ENCODE measurements at regions not wholly inside any gene's neighbourhood (a gene's known extent, or its start where the extent isn't known, plus 50 kb on each side); places are given as distances from the start of the nearest gene placed in this dataset.

DNA sequence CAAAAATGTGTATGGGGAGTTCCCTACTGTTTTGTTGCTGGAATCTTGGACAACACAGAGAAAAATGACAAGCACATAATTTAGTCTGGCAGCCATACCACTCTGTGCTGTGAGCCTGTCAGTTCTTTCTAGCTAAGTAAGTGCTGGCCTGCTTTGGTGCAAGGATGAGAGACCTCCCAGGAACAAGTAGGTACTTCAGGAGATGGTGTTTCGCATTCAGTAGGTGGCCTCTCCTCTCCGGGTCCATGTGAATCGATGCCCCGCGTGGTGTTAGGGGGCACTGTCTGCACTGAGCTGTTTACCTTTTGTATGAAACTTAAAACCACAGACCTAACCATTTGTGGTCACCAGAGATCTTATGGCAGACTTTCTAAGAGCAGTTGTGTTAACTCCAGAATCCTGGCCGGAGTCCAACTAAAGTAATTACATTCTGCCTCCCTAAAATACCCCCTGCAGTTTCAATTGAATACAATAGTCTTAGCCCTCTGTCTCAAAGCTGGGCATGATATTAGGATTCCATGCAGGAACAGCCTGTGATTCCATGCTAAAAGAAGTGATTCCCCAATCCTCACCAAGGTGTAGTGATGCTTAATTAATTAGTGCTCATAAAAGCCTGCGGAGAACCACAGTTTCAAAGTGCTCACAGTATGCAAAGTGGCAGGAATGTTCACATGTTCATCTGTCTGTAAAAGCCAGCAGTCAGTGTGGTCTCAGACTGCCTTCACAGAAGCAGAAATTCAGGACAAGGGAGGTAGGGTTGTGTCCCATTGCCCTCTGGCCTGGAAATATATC, 64.2 kb downstream of the LLPH start:
- FAIRE-seq (no peak), DNase-seq (ENCODE audit: insufficient read length, low spot score) (no peak)
- TF ChIP-seq, protein P1, sequence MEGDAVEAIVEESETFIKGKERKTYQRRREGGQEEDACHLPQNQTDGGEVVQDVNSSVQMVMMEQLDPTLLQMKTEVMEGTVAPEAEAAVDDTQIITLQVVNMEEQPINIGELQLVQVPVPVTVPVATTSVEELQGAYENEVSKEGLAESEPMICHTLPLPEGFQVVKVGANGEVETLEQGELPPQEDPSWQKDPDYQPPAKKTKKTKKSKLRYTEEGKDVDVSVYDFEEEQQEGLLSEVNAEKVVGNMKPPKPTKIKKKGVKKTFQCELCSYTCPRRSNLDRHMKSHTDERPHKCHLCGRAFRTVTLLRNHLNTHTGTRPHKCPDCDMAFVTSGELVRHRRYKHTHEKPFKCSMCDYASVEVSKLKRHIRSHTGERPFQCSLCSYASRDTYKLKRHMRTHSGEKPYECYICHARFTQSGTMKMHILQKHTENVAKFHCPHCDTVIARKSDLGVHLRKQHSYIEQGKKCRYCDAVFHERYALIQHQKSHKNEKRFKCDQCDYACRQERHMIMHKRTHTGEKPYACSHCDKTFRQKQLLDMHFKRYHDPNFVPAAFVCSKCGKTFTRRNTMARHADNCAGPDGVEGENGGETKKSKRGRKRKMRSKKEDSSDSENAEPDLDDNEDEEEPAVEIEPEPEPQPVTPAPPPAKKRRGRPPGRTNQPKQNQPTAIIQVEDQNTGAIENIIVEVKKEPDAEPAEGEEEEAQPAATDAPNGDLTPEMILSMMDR (IDR thresholded peaks at IDR 0.05; ENCODE audit: insufficient read depth, missing control alignments) = no peak

DNA sequence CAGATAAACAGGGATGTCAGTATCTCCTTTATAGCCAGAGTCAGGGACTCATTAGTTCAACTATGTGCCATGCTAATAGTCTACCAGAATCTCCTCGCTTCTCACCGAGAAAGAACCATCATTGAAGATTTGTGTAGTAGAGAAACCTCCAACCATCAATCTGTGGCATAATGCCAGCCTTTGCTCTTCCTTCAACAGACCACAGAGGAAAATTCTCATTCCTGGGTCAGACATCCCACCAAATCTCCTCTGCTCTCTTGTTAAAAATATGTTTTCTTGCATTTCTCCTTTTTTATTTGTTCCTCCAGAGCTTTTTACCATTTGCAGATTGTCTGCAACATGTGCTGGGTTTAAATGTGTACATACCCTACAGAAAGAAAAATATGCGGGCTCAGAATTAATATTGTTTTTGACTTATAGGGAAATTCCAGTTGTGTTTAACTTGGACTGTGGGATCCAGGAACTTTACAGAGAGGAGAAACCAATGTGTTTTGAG, 64.9 kb downstream of the LLPH start:
- FAIRE-seq (no peak), DNase-seq (ENCODE audit: insufficient read length, low spot score) (no peak)
- TF ChIP-seq, protein P1 (IDR thresholded peaks at IDR 0.05; ENCODE audit: insufficient read depth, missing control alignments) = no peak

DNA sequence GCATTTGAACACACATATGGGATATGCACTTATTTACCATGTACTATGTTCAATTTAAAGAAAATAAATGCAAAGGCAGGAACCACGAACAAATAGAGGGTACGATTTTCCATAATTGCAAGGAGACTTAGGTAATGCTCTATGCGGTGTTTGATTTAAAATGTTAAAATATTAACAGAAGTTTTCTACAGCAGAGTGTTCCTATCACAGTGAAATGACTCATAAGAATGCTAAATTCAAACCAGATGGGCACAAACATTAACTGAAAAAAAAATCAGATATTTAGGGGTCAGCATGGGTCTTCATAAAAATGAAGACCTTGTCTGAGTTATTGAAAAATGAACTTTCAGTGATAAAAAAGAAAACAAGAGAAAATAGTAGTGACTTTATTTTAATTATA, 65.4 kb downstream of the LLPH start:
- FAIRE-seq (no peak), DNase-seq (ENCODE audit: insufficient read length, low spot score) (no peak)
- TF ChIP-seq, protein P1 (IDR thresholded peaks at IDR 0.05; ENCODE audit: insufficient read depth, missing control alignments) = no peak

DNA sequence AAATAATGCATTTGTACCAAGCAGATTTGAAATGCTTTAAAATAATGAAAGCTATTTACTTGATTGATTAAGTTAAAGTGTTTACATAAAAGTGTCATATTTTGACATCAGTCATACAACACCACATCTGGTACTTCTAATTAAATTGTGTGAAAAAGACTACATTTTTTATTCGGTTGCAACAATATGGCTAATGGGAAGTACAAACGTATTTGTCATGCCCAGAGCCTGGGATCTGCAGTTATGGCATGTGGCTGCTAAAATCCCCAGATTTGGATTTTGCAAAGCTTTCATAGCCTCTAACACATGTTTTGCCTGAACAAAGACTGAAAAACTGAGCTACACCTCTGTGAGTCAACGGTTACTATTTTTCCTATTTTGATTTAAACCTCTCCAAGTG, 66.6 kb downstream of the LLPH start:
- TF ChIP-seq, protein P1 (IDR thresholded peaks at IDR 0.05; ENCODE audit: insufficient read depth, missing control alignments) = no peak
- DNase-seq (ENCODE audit: insufficient read length, low spot score) (no peak), FAIRE-seq (no peak)

DNA sequence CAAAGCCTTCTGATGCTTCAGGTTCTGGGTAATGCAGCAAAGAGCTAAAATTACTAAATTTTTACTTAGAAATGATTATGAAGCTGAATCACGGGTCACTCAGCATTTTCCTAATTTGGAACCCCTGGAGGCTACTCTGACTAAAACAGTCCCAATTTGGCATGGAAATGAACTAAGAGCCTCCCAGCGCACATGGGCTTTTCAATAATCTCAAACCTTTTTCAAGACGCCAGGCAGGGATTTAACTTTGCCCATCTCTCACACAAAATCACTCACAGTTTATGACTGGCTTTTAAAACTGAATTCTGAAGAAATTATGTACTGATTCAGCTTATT, 68.3 kb downstream of the LLPH start:
- DNase-seq (ENCODE audit: insufficient read length, low spot score) (no peak), FAIRE-seq (no peak)
- TF ChIP-seq, protein P1 (IDR thresholded peaks at IDR 0.05; ENCODE audit: insufficient read depth, missing control alignments) = no peak

DNA sequence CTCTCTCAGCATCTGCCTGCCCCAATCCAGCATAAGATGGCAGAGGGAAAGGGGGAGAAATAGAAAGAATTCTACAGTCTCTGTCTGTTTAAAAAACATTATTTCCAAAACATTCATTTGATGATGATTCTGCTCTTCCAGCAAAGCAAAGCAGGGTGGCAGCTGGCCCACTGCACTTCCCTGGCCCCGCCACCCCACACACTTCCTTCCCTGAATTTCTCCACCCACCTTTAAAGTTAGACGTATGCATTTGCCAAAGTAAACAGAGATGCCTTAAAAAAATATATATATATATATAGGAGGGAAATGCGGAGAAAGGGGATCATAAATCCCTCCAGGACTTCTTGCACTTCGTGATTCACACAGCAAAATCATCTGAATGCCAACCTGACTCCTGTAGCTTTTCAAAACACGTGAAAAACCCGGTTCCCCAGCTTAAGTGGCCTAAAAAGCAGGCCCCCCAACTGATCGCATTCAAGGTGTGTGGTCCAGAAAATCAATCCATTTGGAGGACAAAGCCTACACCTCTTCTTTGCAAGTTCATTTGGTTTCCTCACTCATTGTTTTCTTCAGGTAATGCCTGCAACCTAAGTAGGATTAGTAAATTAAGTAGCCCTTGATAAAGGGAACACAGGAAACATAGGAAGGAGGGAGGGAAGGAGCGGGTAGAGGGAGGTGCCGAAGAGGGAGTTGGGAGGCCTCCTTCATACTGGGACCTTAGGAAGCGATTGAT, 68.8 kb downstream of the LLPH start:
- FAIRE-seq (no peak), DNase-seq (ENCODE audit: insufficient read length, low spot score) (no peak)
- TF ChIP-seq, protein P1 (IDR thresholded peaks at IDR 0.05; ENCODE audit: insufficient read depth, missing control alignments) = no peak

DNA sequence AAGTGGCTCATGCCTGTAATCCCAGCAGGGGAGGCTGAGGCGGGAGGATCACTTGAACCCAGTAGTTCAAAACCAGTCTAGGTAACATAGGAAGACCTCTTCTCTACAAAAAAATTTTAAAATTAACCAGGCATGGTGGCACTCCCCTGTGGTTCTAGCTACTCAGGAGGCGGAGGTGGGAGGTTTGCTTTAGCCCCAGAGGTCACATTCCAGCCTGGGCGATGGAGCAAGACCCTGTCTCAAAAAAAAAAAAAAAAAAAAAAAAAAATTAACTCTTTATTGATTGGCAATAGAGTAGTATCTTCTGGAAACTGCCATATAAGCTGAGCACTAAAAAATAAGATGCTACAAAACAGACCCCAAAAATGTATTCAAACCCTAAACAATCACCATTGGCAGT, 69.5 kb downstream of the LLPH start:
- DNase-seq (ENCODE audit: insufficient read length, low spot score) (no peak), FAIRE-seq (no peak)
- TF ChIP-seq, protein P1 (IDR thresholded peaks at IDR 0.05; ENCODE audit: insufficient read depth, missing control alignments) = no peak

Measured in D721Med (cell line).